ENCODE measurements at regions not wholly inside any gene's neighbourhood (a gene's known extent, or its start where the extent isn't known, plus 50 kb on each side); places are given as distances from the start of the nearest gene placed in this dataset.

DNA sequence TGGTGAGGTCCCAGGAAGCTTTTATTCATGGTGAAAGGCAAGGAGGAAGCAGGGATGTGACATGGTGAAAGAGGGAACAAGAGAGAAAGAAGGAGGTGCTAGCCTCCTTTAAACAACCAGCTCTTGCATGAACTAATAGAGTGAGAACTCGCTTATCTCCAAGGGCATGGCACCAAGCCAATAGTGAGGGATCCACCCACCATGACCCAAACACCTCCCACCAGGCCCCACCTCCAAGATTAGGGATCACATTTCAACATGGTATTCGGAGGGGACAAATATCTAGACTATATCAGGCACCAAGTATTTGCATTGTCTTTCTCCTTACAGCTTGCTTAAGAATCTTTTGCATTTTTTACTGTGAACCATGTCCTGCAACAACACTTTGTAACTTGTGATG, 91.9 kb upstream of the DHRS4 start:
- no peak for TF ChIP-seq CTCF (IDR thresholded peaks at IDR 0.05; ENCODE audit: insufficient read depth, low read length, poor library complexity, severe bottlenecking)
- Histone ChIP-seq H3K4me3 (replicated peaks; ENCODE audit: low read depth, low read length) (no peak overlapping the region), H3K27me3 (replicated peaks; ENCODE audit: control insufficient read depth, insufficient read depth, low read length) (no peaks in the 10 kb centered on the region; the same call in 1 of the 2 replicates), H3K36me3 (ENCODE audit: control insufficient read depth, insufficient read depth, low read length) (no peaks in the 10 kb centered on the region)
- no peak for DNase-seq (ENCODE audit: extremely low read depth, insufficient read length)

GRCh38 chr14:23862513-23862912, 91.1 kb upstream of the DHRS4 start:
- H3K36me3 ChIP-seq (ENCODE audit: control insufficient read depth, insufficient read depth, low read length): no peaks in the 10 kb centered on the region
- TF ChIP-seq CTCF (IDR thresholded peaks at IDR 0.05; ENCODE audit: insufficient read depth, low read length, poor library complexity, severe bottlenecking): no peak
- H3K4me3 ChIP-seq (replicated peaks; ENCODE audit: low read depth, low read length): no peak overlapping the region
- H3K27me3 ChIP-seq (replicated peaks; ENCODE audit: control insufficient read depth, insufficient read depth, low read length): no peaks in the 10 kb centered on the region; the same call in 1 of the 2 replicates
- no peak for DNase-seq (ENCODE audit: extremely low read depth, insufficient read length)

DNA sequence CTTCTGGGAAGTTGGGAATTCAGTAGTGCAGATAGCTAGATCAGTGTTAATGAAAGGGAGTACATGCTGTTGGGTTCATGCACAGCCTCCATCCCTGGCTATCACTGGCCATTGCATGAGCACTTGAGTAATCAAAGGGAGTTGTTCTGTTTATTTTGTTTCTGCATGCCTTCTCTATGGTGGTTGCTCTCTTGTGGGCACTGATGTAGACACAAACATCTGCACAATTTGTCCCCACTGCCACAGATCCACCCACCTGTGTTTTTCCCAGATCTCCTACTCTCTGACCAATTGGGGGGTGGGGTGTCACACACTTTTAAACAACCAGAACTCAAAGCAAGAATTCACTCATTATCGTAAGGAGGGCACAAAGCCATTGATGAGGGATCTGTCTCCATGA, 89.7 kb upstream of the DHRS4 start:
- no peak for DNase-seq (ENCODE audit: extremely low read depth, insufficient read length)
- Histone ChIP-seq H3K4me3 (replicated peaks; ENCODE audit: low read depth, low read length) (no peak overlapping the region), H3K36me3 (ENCODE audit: control insufficient read depth, insufficient read depth, low read length) (no peaks in the 10 kb centered on the region), H3K27me3 (replicated peaks; ENCODE audit: control insufficient read depth, insufficient read depth, low read length) (no peaks in the 10 kb centered on the region; the same call in 1 of the 2 replicates)
- no peak for TF ChIP-seq CTCF (IDR thresholded peaks at IDR 0.05; ENCODE audit: insufficient read depth, low read length, poor library complexity, severe bottlenecking)

GRCh38 chr14:23864259-23864658, 89.3 kb upstream of the DHRS4 start:
- no peak for TF ChIP-seq CTCF (IDR thresholded peaks at IDR 0.05; ENCODE audit: insufficient read depth, low read length, poor library complexity, severe bottlenecking)
- H3K36me3 ChIP-seq (ENCODE audit: control insufficient read depth, insufficient read depth, low read length): no peaks in the 10 kb centered on the region

DNA sequence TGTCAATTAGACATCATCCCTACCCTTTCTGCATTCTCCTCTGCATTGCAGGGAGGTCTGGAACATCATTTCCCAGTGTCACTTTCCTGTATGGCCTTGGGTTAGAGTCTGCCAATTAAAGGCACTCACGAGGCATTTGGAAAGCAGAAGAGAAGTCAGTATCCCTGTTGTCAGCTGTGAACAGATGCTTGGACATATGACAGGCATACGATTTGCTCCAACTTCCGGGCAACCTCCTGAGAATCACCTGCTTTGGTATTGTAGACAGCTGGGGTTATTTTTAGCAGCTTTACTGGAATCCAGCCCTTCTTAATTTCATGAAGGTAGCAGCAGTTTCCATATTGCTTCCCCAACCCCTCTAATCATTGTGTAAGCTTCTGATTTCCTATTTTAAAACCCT, 88.7 kb upstream of the DHRS4 start:
- no peak for DNase-seq (ENCODE audit: extremely low read depth, insufficient read length)
- Histone ChIP-seq H3K4me3 (replicated peaks; ENCODE audit: low read depth, low read length) (no peak overlapping the region), H3K27me3 (replicated peaks; ENCODE audit: control insufficient read depth, insufficient read depth, low read length) (no peaks in the 10 kb centered on the region; the same call in 1 of the 2 replicates), H3K36me3 (ENCODE audit: control insufficient read depth, insufficient read depth, low read length) (no peaks in the 10 kb centered on the region)
- TF ChIP-seq CTCF (IDR thresholded peaks at IDR 0.05; ENCODE audit: insufficient read depth, low read length, poor library complexity, severe bottlenecking): no peak

More at GRCh38 chr14:23864259-23864658, 89.3 kb upstream of the DHRS4 start:
- no peak overlapping the region for H3K4me3 ChIP-seq (replicated peaks; ENCODE audit: low read depth, low read length)
- no peaks in the 10 kb centered on the region; the same call in 1 of the 2 replicates for H3K27me3 ChIP-seq (replicated peaks; ENCODE audit: control insufficient read depth, insufficient read depth, low read length)
- no peak for DNase-seq (ENCODE audit: extremely low read depth, insufficient read length)

DNA sequence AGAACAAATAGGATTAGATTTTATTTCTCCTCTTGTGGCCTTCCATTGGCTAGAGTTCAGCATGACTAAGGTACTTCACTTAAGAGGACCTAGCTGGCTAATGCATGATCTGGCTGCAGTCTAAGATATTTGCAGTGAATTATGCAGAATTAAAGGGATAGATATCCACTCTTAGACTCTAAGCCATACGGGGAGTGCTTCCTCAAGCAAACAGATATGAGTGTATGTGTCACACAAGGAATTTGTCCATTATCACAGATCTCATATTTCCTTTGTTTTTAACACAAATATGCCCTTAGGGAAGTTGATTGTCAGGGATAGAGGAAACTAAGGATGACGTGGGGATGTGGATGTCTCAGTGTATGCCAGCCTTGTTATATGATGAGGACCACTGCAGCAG, 88.1 kb upstream of the DHRS4 start:
- no peak for DNase-seq (ENCODE audit: extremely low read depth, insufficient read length)
- Histone ChIP-seq H3K4me3 (replicated peaks; ENCODE audit: low read depth, low read length) (no peak overlapping the region), H3K36me3 (ENCODE audit: control insufficient read depth, insufficient read depth, low read length) (no peaks in the 10 kb centered on the region), H3K27me3 (replicated peaks; ENCODE audit: control insufficient read depth, insufficient read depth, low read length) (no peaks in the 10 kb centered on the region; the same call in 1 of the 2 replicates)
- TF ChIP-seq CTCF (IDR thresholded peaks at IDR 0.05; ENCODE audit: insufficient read depth, low read length, poor library complexity, severe bottlenecking): no peak
